GM12891 (cell line): ENCODE measurements at regions not wholly inside any gene's neighbourhood (a gene's known extent, or its start where the extent isn't known, plus 50 kb on each side); places are given as distances from the start of the nearest gene placed in this dataset.

ENCODE experiments used
- POLR2A ChIP-seq: IDR thresholded peaks from 2 replicates; pipeline ENCODE4 v1.6.1; 2011; ENCODE audit warnings: low read depth, low read length, control low read depth
- POLR2AphosphoS5 ChIP-seq: IDR thresholded peaks from 2 replicates; pipeline ENCODE4 v1.6.1; 2011; ENCODE audit warnings: low read depth, low read length, control low read depth

- no peak for TF ChIP-seq POLR2A
- no peak for TF ChIP-seq POLR2AphosphoS5
Measured at GRCh38 chr10:83577421-83577820, 561.9 kb upstream of the GHITM start.
